Ovary (tissue), 1 donor: ENCODE measurements at regions not wholly inside any gene's neighbourhood (a gene's known extent, or its start where the extent isn't known, plus 50 kb on each side); places are given as distances from the start of the nearest gene placed in this dataset.

Experiments
- EP300 ChIP-seq: sonication (generic); formaldehyde crosslinking; IDR thresholded peaks from one replicate; pipeline ENCODE4 v1.6.1; 2017; ENCODE audit warnings: antibody characterized with exemption
- POLR2A ChIP-seq: fragments of 450-650 bp; IDR thresholded peaks from one replicate; pipeline ENCODE4 v1.6.1; 2017; ENCODE audit warnings: antibody characterized with exemption, mild to moderate bottlenecking, moderate library complexity

DNA sequence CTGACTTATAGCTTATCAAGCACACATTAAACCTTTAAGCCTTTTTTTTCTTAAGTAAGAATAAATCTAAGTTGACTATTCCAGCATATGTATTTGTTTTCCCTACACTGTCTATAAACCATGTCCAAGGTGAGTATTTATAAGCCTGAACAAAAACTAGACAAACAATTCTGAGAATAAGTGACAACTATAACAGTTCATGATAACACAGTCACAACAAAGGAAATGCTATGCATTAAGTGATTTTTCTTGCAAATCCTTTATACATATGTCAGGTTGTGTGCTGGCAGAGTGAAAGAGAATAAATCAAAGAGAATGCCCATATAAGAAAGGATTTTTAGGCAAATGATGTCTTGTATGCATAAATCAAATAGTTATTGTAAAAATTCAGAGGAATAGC, 408.8 kb upstream of the KIF2A start:
- TF ChIP-seq POLR2A (no peak), EP300 (no peak)
